TTC549 (cell line): ENCODE measurements at regions not wholly inside any gene's neighbourhood (a gene's known extent, or its start where the extent isn't known, plus 50 kb on each side); places are given as distances from the start of the nearest gene placed in this dataset.
"Not testable (repeated sequence)": the region's sequence is repeated elsewhere in the genome, so short reads cannot be mapped to it uniquely, and the experiment has no call there.

ENCODE experiments used
- FAIRE-seq: peaks from 2 replicates; lab custom pipeline; 2012; peaks lifted over from hg19 to GRCh38; lab: Jason Lieb, UNC

DNA sequence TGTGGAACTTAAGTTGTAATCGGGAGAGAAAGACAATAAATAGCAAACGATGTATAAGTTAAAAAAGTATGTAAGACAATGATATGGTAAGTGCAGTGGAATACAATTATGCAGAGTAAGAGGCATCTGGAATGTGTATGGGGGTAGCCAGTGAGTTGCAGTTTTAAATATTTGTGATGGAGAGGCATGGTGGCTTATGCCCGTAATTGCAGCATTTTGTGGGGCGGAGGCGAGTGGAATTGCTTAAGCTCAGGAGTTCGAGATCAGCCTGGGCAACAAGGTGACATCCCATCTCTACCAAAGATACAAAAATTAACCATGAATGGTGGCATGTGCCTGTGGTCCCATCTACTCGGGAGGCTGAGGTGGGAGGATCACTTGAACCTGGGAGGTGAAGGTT is 52.5 kb upstream of the WDFY3 start:
- no peak for FAIRE-seq

DNA sequence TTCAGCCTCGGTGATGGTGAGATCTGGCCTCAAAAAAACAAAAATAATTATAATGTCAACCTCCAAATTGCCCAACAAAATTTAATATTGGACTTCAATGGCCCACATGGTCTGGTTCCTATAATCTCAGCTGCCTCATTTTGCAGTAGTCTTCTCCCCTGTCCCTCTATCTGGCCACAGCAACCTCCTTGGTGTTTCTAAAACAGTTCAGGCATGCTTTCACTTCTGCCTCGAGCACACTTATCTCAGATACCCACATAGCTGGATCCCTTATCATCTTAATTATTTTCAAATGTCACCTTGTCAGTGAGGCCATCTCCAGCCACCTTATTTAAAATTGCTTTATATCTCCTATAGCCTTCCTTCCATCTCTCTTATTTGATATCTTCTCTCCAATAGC is 52.9 kb upstream of the WDFY3 start:
- no peak for FAIRE-seq

DNA sequence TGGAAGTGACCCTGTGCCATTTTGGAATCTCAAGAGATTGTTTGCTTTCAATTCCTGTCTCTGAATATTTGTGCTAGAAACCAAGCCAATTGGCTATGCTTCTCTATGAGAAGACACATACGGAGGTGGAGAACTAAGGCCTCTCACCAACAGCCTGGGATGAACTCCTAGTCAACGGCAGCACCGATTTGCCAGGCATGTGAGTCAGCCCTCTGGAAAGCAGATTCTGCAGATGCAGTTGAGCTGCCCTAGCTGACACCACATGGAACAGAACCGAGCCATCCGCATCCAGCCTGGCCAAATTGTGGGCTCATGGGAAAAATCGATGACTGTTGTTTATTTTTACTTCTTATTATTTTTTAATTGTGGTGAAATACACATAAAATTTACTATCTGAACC is 58.2 kb upstream of the WDFY3 start:
- no peak for FAIRE-seq

DNA sequence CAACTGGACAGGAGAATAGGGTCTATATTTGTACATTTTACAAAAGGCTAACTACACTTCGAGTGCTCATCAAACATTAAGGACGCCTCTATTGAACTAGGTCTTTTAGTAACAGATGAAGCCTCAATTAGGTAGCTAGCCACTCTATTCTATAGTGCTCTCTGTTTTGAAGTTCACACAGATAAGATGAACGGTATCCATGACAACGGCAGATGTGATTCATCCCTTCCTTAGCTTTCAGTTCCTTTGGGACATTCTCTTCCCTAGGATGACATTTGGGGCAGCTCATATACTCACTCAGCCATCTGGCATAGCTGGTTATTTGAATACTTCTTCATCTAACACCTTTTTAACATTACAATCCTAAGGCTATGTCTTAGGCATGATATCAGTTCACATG is 62.4 kb upstream of the WDFY3 start:
- no peak for FAIRE-seq

DNA sequence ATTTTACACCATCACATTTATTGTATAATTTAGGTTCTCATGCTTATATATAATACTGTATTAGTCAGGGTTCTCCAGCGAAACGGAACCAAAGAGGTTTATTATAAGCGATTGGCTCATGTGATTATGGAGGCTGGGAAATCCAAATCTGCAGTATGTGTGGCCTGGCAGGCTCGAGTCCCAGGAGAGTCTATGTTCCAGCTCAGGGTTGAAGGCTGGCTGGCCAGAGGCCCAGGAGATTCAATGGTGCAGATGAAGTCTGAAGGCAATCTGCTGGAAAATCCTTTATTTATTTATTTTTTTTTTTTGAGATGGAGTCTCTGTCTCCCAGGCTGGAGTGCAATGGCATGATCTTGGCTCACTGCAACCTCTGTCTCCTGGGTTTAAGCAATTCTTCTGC is 63.0 kb upstream of the WDFY3 start:
- FAIRE-seq, result no peak

DNA sequence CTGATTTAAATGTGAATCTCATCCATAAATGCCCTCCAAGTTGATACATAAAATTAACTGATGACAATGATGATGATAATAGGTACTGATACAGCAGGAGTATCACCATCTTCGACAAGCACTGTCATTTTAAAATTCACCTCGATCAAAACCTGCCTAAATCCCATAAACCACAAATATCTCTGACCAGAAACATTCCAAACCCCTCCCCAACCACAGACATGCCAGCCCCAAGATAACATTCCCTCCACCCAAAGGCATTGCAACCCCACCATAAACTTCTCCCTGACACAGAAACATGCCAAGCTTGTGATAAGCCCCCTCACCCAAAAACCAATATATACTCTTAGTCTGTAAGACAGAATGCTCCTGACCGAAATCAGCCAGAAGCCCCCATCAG is 63.7 kb upstream of the WDFY3 start:
- no peak for FAIRE-seq

DNA sequence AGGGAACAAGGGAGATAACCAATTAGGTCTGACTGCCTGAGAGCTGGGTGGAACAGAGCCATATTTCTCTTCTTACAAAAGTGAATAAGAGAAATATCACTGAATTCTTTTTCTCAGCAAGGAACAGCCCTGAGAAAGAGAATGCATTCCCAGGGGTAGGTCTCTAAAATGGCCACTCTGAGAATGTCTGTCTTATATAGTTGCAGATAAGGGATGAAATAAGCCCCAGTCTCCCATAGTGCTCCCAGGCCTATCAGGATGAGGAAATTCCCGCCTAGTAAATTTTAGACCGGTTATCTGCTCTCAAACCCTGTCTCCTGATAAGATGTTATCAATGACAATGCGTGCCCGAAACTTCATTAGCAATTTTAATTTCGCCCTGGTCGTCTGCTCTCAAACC is 67.3 kb upstream of the WDFY3 start:
- not testable (repeated sequence) for FAIRE-seq

DNA sequence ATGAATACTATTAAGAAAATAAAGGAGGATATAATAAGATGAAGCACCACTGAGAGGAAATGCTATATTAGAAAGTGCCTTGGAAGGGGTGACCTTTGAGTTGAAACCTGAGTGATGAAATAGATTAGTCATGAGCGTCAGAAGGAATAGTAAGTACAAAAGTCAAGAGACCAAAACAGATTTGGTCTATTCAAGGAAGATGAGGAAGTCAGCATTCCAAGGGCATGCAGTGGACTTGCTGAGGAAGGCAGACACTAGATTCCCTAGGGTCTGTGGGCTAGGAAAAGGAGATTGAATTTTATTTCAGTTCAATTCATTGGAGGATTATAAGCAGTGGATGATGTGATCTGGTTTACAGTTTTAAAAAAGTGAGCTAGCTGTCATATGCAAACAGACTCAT is 73.0 kb upstream of the WDFY3 start:
- no peak for FAIRE-seq

DNA sequence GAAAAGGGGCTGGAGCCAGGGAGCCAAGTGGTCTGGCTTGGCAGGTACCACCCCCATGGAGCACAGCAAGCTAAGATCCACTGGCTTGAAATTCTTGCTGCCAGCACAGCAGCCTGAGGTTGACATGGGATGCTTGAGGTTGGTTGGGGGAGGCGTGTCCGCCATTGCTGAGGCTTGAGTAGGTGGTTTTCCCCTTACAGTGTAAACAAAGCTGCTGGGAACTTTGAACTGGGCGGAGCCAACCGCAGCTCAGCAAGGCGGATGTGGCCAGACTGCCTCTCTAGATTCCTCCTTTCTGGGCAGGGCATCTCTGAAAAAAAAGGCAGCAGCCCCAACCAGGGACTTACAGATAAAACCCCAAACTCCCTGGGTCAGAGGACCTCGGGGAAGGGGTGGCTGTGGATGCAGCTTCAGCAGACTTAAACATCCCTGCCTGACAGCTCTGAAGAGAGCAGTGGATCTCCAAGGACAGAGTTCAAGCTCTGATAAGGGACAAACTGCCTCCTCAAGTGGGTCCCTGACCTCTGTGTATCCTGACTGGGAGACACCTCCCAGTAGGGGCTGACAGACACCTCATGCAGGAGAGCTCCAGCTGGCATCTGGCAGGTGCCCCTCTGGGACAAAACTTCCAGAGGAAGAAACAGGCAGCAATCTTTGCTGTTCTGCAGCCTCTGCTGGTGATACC is 77.5 kb upstream of the WDFY3 start:
- FAIRE-seq, result not testable (repeated sequence)

DNA sequence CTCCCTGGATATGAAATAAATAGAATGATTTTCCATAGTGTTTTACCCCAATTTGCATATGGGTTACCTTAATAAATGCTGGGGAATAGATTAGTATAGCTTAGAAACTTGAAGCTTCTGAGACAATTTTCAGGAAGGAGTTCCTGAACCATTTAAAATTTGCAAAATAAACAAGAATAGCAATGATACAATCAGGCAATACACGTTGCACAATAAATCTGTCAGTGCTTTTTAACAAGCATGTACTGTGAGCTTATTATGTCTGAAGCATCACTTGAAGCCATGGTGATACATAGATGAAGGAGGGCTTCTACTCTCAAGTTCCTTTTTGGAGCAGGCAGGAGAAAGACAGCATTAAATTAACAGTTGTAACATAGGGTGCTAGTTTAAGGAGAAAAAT is 84.2 kb upstream of the WDFY3 start:
- no peak for FAIRE-seq

DNA sequence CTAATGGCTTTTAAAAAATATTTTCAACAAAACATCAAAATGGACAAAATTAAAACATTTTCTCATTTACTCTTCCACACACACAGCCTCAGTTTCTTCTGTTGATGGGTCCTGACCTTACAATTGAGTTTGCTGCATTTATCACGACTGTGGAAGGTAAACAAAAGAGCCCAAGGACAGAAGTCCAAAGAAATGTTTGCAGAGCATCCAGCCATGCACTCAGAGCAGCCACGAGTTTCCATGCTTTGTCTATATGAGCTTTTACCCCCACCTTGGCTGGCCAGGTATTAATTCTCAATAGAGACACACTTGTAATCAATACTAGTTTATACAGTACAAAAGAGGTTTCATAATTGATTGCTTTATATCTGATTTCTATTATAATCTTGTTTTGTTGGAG is 85.0 kb upstream of the WDFY3 start:
- FAIRE-seq, result no peak

DNA sequence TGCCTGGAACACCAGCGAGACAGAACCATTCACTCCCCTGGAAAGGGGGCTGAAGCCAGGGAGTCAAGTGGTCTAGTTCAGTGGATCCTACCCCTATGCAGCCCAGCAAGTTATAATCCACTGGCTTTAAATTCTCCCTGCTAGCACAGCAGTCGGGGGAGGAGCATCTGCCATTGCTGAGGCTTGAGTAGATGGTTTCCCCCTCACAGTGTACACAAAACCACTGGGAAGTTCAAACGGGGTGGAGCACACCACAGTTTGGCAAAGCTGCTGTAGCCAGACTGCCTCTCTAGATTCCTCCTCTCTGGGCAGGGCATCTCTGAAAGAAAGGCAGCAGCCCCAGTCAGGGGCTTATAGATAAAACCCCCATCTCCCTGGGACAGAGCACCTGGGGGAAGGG is 88.4 kb upstream of the WDFY3 start:
- not testable (repeated sequence) for FAIRE-seq

DNA sequence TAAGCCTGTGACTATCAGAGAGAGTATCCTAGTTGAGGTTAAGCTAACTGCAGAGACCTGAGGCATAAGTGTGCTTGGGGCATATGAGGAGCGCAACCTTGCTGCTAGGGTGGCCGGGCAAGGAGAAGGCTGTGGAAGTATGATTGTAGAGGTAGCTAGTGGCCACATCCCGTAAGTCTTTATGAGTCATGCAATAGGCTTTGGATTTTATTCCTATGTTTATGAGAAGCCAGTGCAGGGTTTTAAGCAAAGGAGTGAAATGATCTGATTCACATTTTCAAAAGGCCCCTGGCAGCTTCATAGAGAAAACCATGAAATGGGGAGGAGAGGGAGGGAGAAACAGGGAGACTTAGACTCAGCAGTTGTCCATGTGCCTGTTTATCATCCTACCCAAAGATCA is 92.1 kb upstream of the WDFY3 start:
- FAIRE-seq, result no peak

DNA sequence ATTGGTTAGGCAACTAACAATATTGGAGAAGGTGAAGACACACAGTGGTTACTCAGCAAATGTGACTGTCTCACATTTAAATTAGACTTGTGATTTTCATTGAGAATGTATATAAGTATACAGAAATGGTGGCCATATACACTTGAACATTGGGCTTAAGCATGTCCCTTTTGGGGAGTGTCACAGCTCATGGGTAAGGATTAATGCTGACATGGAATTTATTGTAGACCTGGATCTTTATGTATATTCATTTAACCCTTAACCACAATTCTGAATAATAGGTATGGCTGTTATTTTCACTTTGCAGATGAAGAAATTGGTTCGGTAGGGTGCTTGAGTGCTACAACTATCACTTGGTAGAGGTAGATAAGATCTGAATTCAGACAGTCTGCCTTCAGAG is 95.5 kb upstream of the WDFY3 start:
- FAIRE-seq, result no peak

DNA sequence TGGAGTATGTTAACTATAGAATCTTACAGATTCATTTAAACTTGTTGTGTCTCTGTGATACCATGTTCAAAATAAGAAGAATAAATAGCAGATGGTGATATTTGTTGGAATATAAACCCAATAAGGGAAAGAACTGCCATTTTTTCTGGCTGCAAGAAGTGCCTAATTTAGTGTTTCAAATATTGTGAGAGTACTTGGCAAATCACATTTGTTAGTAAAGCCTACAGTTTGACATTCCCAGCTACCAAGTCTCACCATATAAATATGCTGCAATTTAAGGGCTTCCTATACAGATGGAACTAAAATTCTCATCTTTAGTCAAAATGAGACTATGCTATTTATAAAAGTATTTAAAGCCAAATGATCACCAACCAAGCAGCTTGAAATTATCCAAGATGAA is 96.0 kb upstream of the WDFY3 start:
- FAIRE-seq, result no peak

DNA sequence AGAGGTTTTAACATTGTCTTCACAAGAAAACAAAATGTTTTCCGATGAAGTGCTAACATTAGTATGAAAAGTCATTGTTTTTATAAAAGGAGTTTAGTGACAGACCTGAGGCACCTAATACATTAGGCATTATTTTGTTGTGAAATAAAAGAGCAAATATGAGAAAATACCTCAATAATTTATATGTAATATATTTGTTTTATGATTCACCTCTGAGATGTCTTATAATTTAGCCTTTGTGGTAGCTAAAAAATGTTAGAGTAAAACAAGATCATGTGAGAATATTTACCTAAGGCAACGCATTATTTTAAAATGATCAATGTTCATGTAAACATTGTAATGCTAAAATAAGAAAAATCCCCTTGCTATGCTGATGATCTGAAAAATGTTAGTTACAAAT is 100.9 kb upstream of the WDFY3 start:
- FAIRE-seq, result no peak

DNA sequence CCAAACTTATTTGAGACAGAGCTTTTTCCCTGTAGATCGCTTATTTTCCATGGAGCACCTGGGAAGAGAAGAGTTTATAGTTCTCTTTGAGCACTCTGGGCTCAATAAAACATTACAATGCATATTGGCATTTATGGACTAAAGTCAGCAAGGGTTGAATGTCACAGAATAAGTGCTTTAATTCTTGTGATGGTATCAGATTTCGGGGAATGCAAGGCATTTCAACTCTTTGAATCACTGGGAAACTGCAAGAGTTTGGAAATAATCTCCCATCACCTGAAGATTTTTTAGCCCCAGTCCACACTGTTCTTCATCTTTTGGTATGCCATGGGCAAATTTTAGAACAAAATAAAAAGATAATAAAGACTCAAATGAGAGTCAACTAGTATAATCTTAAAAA is 111.5 kb upstream of the WDFY3 start:
- FAIRE-seq, result no peak

DNA sequence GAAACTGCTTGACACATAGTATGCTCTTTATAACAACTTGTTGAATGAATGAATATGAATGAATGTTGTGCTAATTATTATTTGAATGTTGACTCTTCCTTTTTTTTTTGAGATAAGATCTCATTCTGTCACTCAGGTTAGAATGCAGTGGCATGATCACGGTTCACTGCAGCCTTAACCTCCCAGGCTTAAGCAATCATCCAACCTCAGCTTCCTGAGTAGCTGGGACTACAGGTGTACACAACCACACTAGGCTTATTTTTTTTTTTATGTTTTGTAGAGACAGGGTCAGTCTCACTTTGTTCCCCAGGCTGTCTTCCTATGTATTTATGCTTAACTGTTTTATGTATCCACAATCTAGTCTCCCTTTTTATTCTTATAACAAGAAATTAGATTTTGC is 114.7 kb upstream of the WDFY3 start:
- no peak for FAIRE-seq

DNA sequence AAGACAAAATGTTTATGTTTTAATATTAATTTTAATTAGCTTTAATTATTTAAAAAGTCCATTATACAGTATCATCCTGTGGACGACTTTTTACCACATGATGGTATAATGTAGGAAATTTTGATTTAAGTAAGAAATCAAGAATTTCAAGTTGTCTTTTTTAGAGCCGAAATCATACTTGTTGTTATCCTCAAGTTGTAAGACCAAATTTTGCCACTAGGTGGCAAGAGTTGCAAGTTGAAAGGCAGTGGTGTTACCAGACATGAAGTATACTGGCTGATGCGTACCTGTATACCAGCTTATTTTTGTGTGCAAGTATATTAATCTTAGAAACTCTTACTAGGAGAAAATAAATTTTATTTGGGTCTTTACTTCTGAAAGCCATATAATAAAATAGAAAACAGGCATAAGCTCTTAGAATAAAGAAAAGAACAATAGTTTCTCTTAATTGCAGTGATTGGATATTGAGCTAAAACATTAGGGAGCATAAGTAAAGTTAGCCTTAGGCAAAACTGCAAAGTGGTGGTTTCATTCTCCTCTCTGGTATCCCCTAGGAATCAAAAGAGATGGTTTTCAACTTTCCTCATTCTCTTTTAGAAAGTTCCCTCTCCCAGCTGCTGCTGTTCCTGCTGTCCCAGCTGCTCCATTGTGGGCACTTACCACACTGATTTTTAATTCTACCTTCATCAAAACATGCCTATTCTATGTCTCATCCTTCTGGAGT is 118.0 kb upstream of the WDFY3 start:
- FAIRE-seq, result peak; percentile 90

DNA sequence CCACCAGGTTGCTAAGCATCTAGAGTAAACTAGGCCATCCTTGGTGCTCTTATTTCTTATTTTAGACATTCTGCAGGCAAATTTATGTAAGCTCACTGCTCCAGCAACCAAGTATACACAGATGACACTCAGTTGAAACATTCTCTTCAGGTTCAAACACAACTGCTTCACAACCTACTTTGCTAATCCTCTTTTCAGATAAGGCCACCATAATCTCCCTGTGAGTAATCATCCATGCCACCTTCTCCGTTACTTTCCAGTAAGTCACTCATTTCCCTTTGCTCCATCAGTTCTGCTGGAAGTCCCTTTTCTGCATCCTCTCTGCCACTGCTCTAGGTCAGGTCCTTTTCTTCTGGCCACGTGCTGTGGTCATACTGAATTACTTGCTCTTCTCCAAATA is 120.2 kb upstream of the WDFY3 start:
- no peak for FAIRE-seq

DNA sequence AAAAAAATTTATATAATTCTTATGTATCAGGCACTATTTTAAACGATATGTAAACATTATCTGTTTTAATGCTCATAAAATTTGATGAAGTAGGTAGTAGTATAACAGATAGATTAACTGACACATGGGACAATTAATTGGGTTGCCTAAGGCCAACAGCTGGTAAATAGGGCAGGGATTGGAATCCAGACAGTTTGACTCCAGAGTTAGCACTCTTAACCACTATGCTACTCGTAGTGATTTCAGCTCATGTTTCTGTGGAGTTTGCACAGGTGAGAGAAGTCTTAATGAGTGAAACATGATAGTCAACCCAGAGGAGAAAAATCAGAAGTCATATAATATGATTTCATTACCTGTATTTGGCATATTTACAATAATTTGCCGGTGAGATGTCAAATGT is 126.0 kb upstream of the WDFY3 start:
- FAIRE-seq, result no peak

DNA sequence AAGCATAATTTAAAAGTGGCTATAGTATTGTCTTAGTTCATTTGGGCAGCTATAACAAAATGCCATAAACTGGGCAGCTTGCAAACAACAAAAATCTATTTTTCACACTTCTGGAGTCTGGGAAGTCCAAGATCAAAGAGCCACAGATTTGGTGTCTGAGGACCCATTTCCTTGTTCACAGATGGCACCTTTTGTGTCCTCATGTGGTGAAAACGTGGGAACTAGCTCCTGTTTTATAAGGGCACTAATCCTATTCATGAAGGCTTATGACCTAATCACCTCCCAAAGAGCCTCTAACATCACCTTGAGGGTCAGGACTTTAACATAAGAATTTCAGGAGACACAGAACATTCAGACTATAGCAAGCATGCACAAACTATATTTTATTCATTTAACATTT is 126.5 kb upstream of the WDFY3 start:
- FAIRE-seq, result no peak

DNA sequence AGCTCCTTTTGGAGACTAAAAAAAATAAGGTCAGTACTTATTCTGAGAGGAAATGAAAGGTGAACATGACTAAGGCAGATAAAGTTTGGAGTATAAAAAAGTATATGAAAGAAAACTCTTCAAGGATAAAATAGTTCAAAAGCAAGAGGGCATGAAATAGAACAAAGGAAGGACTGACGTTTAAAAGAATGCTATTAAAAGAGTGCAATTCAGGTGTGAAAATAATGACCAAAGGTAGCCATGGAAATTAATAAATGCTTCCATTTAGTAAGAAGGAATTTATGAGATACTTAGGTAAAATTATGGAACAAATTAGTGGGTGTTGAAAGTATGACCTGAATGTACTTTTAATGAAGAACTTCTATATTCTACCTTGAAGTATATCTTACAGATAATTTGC is 128.2 kb upstream of the WDFY3 start:
- FAIRE-seq, result no peak

DNA sequence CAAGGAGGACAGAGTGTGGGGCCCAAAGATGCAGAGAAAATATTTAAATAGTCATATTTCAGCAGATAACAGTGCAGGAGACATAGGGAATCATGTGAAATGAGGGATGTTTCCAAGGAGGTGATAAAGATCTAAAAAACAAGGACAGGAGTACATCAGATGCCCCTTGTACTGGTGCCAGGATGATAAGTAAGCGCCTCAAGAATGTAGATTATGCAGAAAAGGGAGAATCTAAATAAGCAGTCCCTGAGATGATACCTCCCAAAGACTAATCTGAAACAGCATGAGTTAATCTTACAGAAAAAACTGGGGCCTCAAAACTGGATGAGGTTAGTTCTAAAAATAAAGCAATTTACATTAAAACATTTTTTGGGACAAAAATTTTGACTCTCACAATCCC is 136.1 kb upstream of the WDFY3 start:
- FAIRE-seq, result no peak
